Neural cell (in vitro differentiated cells): ENCODE measurements at regions not wholly inside any gene's neighbourhood (a gene's known extent, or its start where the extent isn't known, plus 50 kb on each side); places are given as distances from the start of the nearest gene placed in this dataset.
A peak's percentile ranks its signal among the peaks of the same experiment; 100 is the strongest.

Experiments
- H2AFZ ChIP-seq: fragments of 200-600, 300-800 bp; sonication (generic), shearing (Covaris generic); 2 replicates; pipeline ENCODE4 v1.6.0; 2014; ENCODE audit warnings: low read depth, mild to moderate bottlenecking, antibody characterized with exemption, low read length, moderate library complexity
- H3F3A ChIP-seq: fragments of 200-600 bp; shearing (Covaris generic); 2 replicates; pipeline ENCODE4 v1.6.1; 2016; ENCODE audit warnings: mild to moderate bottlenecking, moderate library complexity, mixed read lengths, antibody characterized with exemption, low read length; ENCODE audit not compliant: insufficient read depth, poor library complexity, severe bottlenecking
- H3K27ac ChIP-seq: fragments of 200-600, 300-800 bp; sonication (generic), shearing (Covaris generic); 2 replicates; pipeline ENCODE4 v1.5.1; 2014; ENCODE audit warnings: mild to moderate bottlenecking, low read length, moderate library complexity
- H3K27me3 ChIP-seq: fragments of 300-800, 200-600 bp; sonication (generic), shearing (Covaris generic); 2 replicates; pipeline ENCODE4 v1.6.0; 2014; ENCODE audit warnings: mild to moderate bottlenecking, low read depth, low read length, moderate library complexity; ENCODE audit not compliant: insufficient read depth
- H3K36me3 ChIP-seq: fragments of 300-800, 200-600 bp; sonication (generic), shearing (Covaris generic); 2 replicates; pipeline ENCODE4 v1.5.1; 2014; ENCODE audit warnings: mild to moderate bottlenecking, antibody characterized with exemption, low read length, moderate library complexity; ENCODE audit not compliant: insufficient read depth
- H3K4me2 ChIP-seq: fragments of 300-800, 200-600 bp; sonication (generic), shearing (Covaris generic); 2 replicates; pipeline ENCODE4 v1.6.0; 2014; ENCODE audit warnings: mild to moderate bottlenecking, low read length
- H3K4me3 ChIP-seq: fragments of 300-800, 200-600 bp; sonication (generic), shearing (Covaris generic); 2 replicates; pipeline ENCODE4 v1.5.1; 2014; ENCODE audit warnings: mild to moderate bottlenecking, low read length, moderate library complexity
- H3K79me2 ChIP-seq: fragments of 200-600 bp; shearing (Covaris generic); replicated peaks from 2 replicates; pipeline ENCODE4 v1.6.0; 2014; ENCODE audit warnings: mild to moderate bottlenecking, low read length, moderate library complexity; ENCODE audit not compliant: insufficient read depth
- H3K9ac ChIP-seq: fragments of 300-800, 200-600 bp; sonication (generic), shearing (Covaris generic); 2 replicates; pipeline ENCODE4 v1.6.1; 2016; ENCODE audit warnings: mild to moderate bottlenecking, low read length, mixed read lengths
- H3K9me2 ChIP-seq: fragments of 200-600 bp; shearing (Covaris generic); 2 replicates; pipeline ENCODE4 v1.6.1; 2016; ENCODE audit warnings: mild to moderate bottlenecking, low read length, mixed read lengths; ENCODE audit not compliant: insufficient read depth
- H3K9me3 ChIP-seq: fragments of 200-600, 300-800 bp; sonication (generic), shearing (Covaris generic); 2 replicates; pipeline ENCODE4 v1.6.1; 2016; ENCODE audit warnings: mild to moderate bottlenecking, mixed run types, low read length, moderate library complexity, mixed read lengths
- H4K20me1 ChIP-seq: fragments of 200-600 bp; shearing (Covaris generic); 2 replicates; pipeline ENCODE4 v1.6.1; 2016; ENCODE audit warnings: mild to moderate bottlenecking, mixed run types; ENCODE audit not compliant: insufficient read depth
- EP300 ChIP-seq: fragments of 450-650 bp; conservative IDR thresholded peaks from 2 replicates; pipeline ENCODE4 v1.6.1; 2014; ENCODE audit warnings: antibody characterized with exemption, mild to moderate bottlenecking, moderate library complexity; ENCODE audit not compliant: poor library complexity, severe bottlenecking
- EZH2 ChIP-seq: fragments of 200-600, 300-800 bp; shearing (Covaris generic), sonication (generic); IDR thresholded peaks from 2 replicates; pipeline ENCODE4 v1.6.1; 2014; ENCODE audit warnings: antibody characterized with exemption, low read length, borderline replicate concordance, mild to moderate bottlenecking; ENCODE audit not compliant: insufficient read depth, poor library complexity, severe bottlenecking
- MXI1 ChIP-seq: fragments of 450-650 bp; conservative IDR thresholded peaks from 2 replicates; pipeline ENCODE4 v1.6.1; 2014; ENCODE audit warnings: antibody characterized with exemption, mild to moderate bottlenecking; ENCODE audit not compliant: poor library complexity, severe bottlenecking
- POLR2AphosphoS5 ChIP-seq: IDR thresholded peaks from 2 replicates; pipeline ENCODE4 v1.6.1; 2012
- RAD21 ChIP-seq: fragments of 450-650 bp; conservative IDR thresholded peaks from 2 replicates; pipeline ENCODE4 v1.6.1; 2014; ENCODE audit warnings: antibody characterized with exemption, mild to moderate bottlenecking, moderate library complexity
- SMC3 ChIP-seq: fragments of 450-650 bp; conservative IDR thresholded peaks from 2 replicates; pipeline ENCODE4 v1.6.1; 2014; ENCODE audit warnings: antibody characterized with exemption, mild to moderate bottlenecking, moderate library complexity; ENCODE audit not compliant: poor library complexity
- TAF1 ChIP-seq: IDR thresholded peaks from 2 replicates; pipeline ENCODE4 v1.6.1; 2012; ENCODE audit warnings: low read depth
- TF ChIP-seq, protein P1 (sequence below): IDR thresholded peaks from 2 replicates; pipeline ENCODE4 v1.6.1; 2012; ENCODE audit warnings: borderline replicate concordance
- TF ChIP-seq, protein P2 (sequence below): fragments of 450-650 bp; IDR thresholded peaks from 2 replicates; pipeline ENCODE4 v1.5.1; 2014; ENCODE audit warnings: antibody characterized with exemption, mild to moderate bottlenecking, moderate library complexity; ENCODE audit not compliant: poor library complexity, severe bottlenecking

DNA sequence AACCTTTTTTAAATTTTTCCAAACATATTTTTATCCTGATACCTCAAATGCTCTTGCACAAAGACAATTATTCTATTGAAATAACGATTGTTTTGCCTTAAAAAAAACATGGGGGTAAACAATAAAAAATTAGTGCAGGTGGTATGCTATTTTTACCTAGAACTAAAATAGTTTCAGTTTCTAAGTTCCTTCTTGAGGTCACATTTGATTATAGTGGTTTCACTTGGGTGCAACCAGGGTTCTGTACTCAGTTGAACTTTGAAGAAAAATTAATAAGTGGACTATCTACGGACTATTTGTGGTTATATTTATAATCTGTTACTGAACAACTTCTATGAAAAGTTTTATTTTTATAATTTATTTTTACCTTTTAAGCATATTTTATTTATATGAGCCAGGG lies 387.1 kb upstream of the IZUMO3 start:
- Histone ChIP-seq H3K9ac (no peak overlapping the region), H3K4me2 (no peak overlapping the region), H3K4me3 (no peak overlapping the region), H4K20me1 (no peaks in the 10 kb centered on the region), H3K79me2 (no peaks in the 10 kb centered on the region), H3K9me3 (no peaks in the 10 kb centered on the region), H3K36me3 (no peaks in the 10 kb centered on the region), H3K27me3 (no peaks in the 10 kb centered on the region), H3K9me2 (no peaks in the 10 kb centered on the region), H2AFZ (no peak overlapping the region), H3K27ac (no peak overlapping the region), H3F3A (peaks cover 3% of the 10 kb centered on the region)
- TF ChIP-seq EP300 (no peak), RAD21 (no peak), EZH2 (no peak), POLR2AphosphoS5 (no peak), MXI1 (no peak), TAF1 (no peak), SMC3 (no peak)
- TF ChIP-seq, protein P1, sequence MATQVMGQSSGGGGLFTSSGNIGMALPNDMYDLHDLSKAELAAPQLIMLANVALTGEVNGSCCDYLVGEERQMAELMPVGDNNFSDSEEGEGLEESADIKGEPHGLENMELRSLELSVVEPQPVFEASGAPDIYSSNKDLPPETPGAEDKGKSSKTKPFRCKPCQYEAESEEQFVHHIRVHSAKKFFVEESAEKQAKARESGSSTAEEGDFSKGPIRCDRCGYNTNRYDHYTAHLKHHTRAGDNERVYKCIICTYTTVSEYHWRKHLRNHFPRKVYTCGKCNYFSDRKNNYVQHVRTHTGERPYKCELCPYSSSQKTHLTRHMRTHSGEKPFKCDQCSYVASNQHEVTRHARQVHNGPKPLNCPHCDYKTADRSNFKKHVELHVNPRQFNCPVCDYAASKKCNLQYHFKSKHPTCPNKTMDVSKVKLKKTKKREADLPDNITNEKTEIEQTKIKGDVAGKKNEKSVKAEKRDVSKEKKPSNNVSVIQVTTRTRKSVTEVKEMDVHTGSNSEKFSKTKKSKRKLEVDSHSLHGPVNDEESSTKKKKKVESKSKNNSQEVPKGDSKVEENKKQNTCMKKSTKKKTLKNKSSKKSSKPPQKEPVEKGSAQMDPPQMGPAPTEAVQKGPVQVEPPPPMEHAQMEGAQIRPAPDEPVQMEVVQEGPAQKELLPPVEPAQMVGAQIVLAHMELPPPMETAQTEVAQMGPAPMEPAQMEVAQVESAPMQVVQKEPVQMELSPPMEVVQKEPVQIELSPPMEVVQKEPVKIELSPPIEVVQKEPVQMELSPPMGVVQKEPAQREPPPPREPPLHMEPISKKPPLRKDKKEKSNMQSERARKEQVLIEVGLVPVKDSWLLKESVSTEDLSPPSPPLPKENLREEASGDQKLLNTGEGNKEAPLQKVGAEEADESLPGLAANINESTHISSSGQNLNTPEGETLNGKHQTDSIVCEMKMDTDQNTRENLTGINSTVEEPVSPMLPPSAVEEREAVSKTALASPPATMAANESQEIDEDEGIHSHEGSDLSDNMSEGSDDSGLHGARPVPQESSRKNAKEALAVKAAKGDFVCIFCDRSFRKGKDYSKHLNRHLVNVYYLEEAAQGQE, result no peak
- TF ChIP-seq, protein P2, sequence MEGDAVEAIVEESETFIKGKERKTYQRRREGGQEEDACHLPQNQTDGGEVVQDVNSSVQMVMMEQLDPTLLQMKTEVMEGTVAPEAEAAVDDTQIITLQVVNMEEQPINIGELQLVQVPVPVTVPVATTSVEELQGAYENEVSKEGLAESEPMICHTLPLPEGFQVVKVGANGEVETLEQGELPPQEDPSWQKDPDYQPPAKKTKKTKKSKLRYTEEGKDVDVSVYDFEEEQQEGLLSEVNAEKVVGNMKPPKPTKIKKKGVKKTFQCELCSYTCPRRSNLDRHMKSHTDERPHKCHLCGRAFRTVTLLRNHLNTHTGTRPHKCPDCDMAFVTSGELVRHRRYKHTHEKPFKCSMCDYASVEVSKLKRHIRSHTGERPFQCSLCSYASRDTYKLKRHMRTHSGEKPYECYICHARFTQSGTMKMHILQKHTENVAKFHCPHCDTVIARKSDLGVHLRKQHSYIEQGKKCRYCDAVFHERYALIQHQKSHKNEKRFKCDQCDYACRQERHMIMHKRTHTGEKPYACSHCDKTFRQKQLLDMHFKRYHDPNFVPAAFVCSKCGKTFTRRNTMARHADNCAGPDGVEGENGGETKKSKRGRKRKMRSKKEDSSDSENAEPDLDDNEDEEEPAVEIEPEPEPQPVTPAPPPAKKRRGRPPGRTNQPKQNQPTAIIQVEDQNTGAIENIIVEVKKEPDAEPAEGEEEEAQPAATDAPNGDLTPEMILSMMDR, result no peak

DNA sequence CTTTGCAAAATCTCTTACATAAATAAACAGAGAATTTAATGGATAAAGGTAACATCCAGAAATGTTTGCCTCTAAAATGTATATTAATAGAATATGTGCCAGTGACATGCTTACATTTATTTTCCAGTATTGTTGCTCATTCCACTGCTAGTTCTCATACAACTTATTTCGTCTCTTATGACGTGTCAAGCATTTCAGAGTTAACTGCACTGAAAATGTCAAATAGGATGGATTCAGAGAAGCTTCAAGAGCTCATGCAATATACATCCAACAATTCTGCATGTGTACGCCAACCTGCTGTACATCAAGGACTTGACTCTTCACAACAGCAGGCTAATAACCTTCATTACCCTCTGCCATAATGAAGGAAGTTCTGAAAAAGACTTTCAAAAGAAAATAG lies 386.2 kb upstream of the IZUMO3 start:
- Histone ChIP-seq H3K27me3 (no peaks in the 10 kb centered on the region), H3K79me2 (no peaks in the 10 kb centered on the region), H3K4me2 (no peak overlapping the region), H3K9ac (no peak overlapping the region), H2AFZ (no peak overlapping the region), H3K9me3 (no peaks in the 10 kb centered on the region), H3K36me3 (no peaks in the 10 kb centered on the region), H3K27ac (no peak overlapping the region), H3K4me3 (no peak overlapping the region), H3F3A (peaks cover 3% of the 10 kb centered on the region), H4K20me1 (no peaks in the 10 kb centered on the region), H3K9me2 (no peaks in the 10 kb centered on the region)
- TF ChIP-seq POLR2AphosphoS5 (peak; percentile 87), RAD21 (peak; percentile 21), EP300 (peak; percentile 96), MXI1 (peak; percentile 43), SMC3 (no peak)
- TF ChIP-seq, protein P1, result peak; percentile 31
- TF ChIP-seq, protein P2, result no peak
